ENCODE measurements at regions not wholly inside any gene's neighbourhood (a gene's known extent, or its start where the extent isn't known, plus 50 kb on each side); places are given as distances from the start of the nearest gene placed in this dataset.

- DNase-seq: no peak
- in situ Hi-C loops (cut with MboI; ENCODE audit: low pct_unique_long_range_greater_than_20kb, low sequenced_read_pairs): no loop called here
Observed at GRCh38 chr7:156113731-156114130, 301.5 kb upstream of the SHH start.

- in situ Hi-C loops (cut with MboI; ENCODE audit: low pct_unique_long_range_greater_than_20kb, low sequenced_read_pairs): no loop called here
- DNase-seq: no peak
Observed at GRCh38 chr7:156109988-156110387, 297.7 kb upstream of the SHH start.

GRCh38 chr7:156109076-156109475 is 296.8 kb upstream of the SHH start:
- in situ Hi-C loops (cut with MboI; ENCODE audit: low pct_unique_long_range_greater_than_20kb, low sequenced_read_pairs): no loop called here
- DNase-seq: no peak

GRCh38 chr7:156107957-156108356 is 295.7 kb upstream of the SHH start:
- in situ Hi-C loops (cut with MboI; ENCODE audit: low pct_unique_long_range_greater_than_20kb, low sequenced_read_pairs): no loop called here
- DNase-seq: no peak

GRCh38 chr7:156106107-156106426 is 293.8 kb upstream of the SHH start:
- in situ Hi-C loops (cut with MboI; ENCODE audit: low pct_unique_long_range_greater_than_20kb, low sequenced_read_pairs): no loop called here

GRCh38 chr7:156105337-156106106 is 293.3 kb upstream of the SHH start:
- in situ Hi-C loops (cut with MboI; ENCODE audit: low pct_unique_long_range_greater_than_20kb, low sequenced_read_pairs): no loop called here
- no peak for DNase-seq

More at GRCh38 chr7:156106107-156106426, 293.8 kb upstream of the SHH start:
- DNase-seq: no peak

GRCh38 chr7:156104501-156105336 is 292.5 kb upstream of the SHH start:
- in situ Hi-C loops (cut with MboI; ENCODE audit: low pct_unique_long_range_greater_than_20kb, low sequenced_read_pairs): no loop called here
- no peak for DNase-seq

GRCh38 chr7:156102267-156102666 is 290.0 kb upstream of the SHH start:
- in situ Hi-C loops (cut with MboI; ENCODE audit: low pct_unique_long_range_greater_than_20kb, low sequenced_read_pairs): no loop called here

GRCh38 chr7:156101355-156101754 is 289.1 kb upstream of the SHH start:
- in situ Hi-C loops (cut with MboI; ENCODE audit: low pct_unique_long_range_greater_than_20kb, low sequenced_read_pairs): no loop called here
- no peak for DNase-seq

More at GRCh38 chr7:156102267-156102666, 290.0 kb upstream of the SHH start:
- no peak for DNase-seq

- DNase-seq: no peak
- in situ Hi-C loops (cut with MboI; ENCODE audit: low pct_unique_long_range_greater_than_20kb, low sequenced_read_pairs): no loop called here
Observed at GRCh38 chr7:156100086-156100485, 287.8 kb upstream of the SHH start.

GRCh38 chr7:156099085-156099484 is 286.8 kb upstream of the SHH start:
- in situ Hi-C loops (cut with MboI; ENCODE audit: low pct_unique_long_range_greater_than_20kb, low sequenced_read_pairs): no loop called here
- no peak for DNase-seq

- no peak for DNase-seq
- in situ Hi-C loops (cut with MboI; ENCODE audit: low pct_unique_long_range_greater_than_20kb, low sequenced_read_pairs): no loop called here
Observed at GRCh38 chr7:156096771-156097538, 284.7 kb upstream of the SHH start.

GRCh38 chr7:156095908-156096539 is 283.8 kb upstream of the SHH start:
- DNase-seq: no peak
- in situ Hi-C loops (cut with MboI; ENCODE audit: low pct_unique_long_range_greater_than_20kb, low sequenced_read_pairs): no loop called here

- in situ Hi-C loops (cut with MboI; ENCODE audit: low pct_unique_long_range_greater_than_20kb, low sequenced_read_pairs): no loop called here
- DNase-seq: no peak
Observed at GRCh38 chr7:156094350-156095146, 282.3 kb upstream of the SHH start.

- in situ Hi-C loops (cut with MboI; ENCODE audit: low pct_unique_long_range_greater_than_20kb, low sequenced_read_pairs): no loop called here
Observed at GRCh38 chr7:156092307-156092706, 280.0 kb upstream of the SHH start.

GRCh38 chr7:156091519-156092080 is 279.3 kb upstream of the SHH start:
- no peak for DNase-seq
- in situ Hi-C loops (cut with MboI; ENCODE audit: low pct_unique_long_range_greater_than_20kb, low sequenced_read_pairs): no loop called here

More at GRCh38 chr7:156092307-156092706, 280.0 kb upstream of the SHH start:
- no peak for DNase-seq

GRCh38 chr7:156090988-156091387 is 278.7 kb upstream of the SHH start:
- no peak for DNase-seq
- in situ Hi-C loops (cut with MboI; ENCODE audit: low pct_unique_long_range_greater_than_20kb, low sequenced_read_pairs): no loop called here

GRCh38 chr7:156089222-156089621 is 277.0 kb upstream of the SHH start:
- in situ Hi-C loops (cut with MboI; ENCODE audit: low pct_unique_long_range_greater_than_20kb, low sequenced_read_pairs): no loop called here
- no peak for DNase-seq

All from KBM-7 (cell line).